Tibial nerve (tissue), 4 donors: ENCODE measurements at regions not wholly inside any gene's neighbourhood (a gene's known extent, or its start where the extent isn't known, plus 50 kb on each side); places are given as distances from the start of the nearest gene placed in this dataset.

ENCODE experiments used
- DNase-seq, 2 donors: peaks; one replicate each; pipeline ENCODE4 v3.0.0-alpha.2; 2019; ENCODE audit warnings: low spot score in 2 of 2
- H3K27ac ChIP-seq, 4 donors: fragments of 200-600 bp; sonication (generic) in 3 of 4; one replicate each; pipeline ENCODE4 v1.5.1; 2017 to 2019; ENCODE audit warnings: mild to moderate bottlenecking in 1 of 4
- H3K27me3 ChIP-seq, 2 donors: fragments of 200-600 bp; sonication (generic) in 1 of 2; one replicate each; pipeline versions ENCODE4 v1.5.1 to v1.6.0; 2017 to 2019
- H3K36me3 ChIP-seq, 3 donors: fragments of 200-600 bp; sonication (generic); one replicate each; pipeline ENCODE4 v1.5.1; 2018 to 2019
- H3K4me1 ChIP-seq, 4 donors: fragments of 200-600 bp; sonication (generic) in 3 of 4; one replicate each; pipeline ENCODE4 v1.5.1; 2017 to 2019
- H3K4me3 ChIP-seq, 4 donors: fragments of 200-600 bp; sonication (generic) in 3 of 4; one replicate each; pipeline ENCODE4 v1.5.1; 2017 to 2019; ENCODE audit warnings: mild to moderate bottlenecking in 1 of 4, moderate library complexity in 1 of 4
- H3K9me3 ChIP-seq, 4 donors: fragments of 200-600 bp; sonication (generic) in 3 of 4; one replicate each; pipeline ENCODE4 v1.5.1; 2017 to 2019
- EP300 ChIP-seq, 2 donors: sonication (generic); formaldehyde crosslinking; IDR thresholded peaks; one replicate each; pipeline ENCODE4 v1.6.1; 2017; ENCODE audit warnings: antibody characterized with exemption in 2 of 2, mild to moderate bottlenecking in 1 of 2
- POLR2A ChIP-seq, 2 donors: fragments of 450-650 bp; IDR thresholded peaks; one replicate each; pipeline ENCODE4 v1.6.1; 2017; ENCODE audit warnings: antibody characterized with exemption in 2 of 2, mild to moderate bottlenecking in 2 of 2, moderate library complexity in 2 of 2
- WGBS, 2 donors: methylation state at CpG; one replicate each; pipeline ENCODE4 v1.1.5; 2018; 5-methylcytosine and 5-hydroxymethylcytosine counted together
- TF ChIP-seq, protein P1 (sequence below), 5 experiments: fragments of 200-600 bp in 3 of 5; fragments of 450-650 bp in 2 of 5; sonication (generic) in 3 of 5; IDR thresholded peaks; one replicate each; pipeline ENCODE4 v1.5.1; 2016 to 2019; ENCODE audit warnings: antibody characterized with exemption in 5 of 5, mild to moderate bottlenecking in 3 of 5, moderate library complexity in 2 of 5

DNA sequence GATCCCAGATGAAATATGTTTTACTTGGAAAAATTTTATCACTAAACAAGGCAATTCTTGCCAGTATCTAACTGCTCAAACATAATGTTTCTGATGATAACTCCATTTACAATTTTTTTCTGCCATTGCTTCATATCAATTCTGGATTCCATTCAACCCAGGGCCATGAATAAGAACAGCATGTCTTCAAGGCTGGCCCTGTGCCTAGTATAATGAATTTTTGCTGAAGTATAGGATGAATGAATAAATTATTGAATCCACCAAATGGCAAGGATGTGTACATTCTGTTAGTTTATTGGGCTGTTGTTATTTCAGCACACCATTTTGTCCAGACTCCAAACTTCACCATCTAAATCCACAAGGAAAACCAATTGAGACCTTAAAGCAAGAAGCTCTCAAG, 414.7 kb downstream of the HS3ST3B1 start:
- Histone ChIP-seq H3K27me3 (no peaks in the 10 kb centered on the region), H3K9me3 (no peaks in the 10 kb centered on the region)
- no peak for DNase-seq

DNA sequence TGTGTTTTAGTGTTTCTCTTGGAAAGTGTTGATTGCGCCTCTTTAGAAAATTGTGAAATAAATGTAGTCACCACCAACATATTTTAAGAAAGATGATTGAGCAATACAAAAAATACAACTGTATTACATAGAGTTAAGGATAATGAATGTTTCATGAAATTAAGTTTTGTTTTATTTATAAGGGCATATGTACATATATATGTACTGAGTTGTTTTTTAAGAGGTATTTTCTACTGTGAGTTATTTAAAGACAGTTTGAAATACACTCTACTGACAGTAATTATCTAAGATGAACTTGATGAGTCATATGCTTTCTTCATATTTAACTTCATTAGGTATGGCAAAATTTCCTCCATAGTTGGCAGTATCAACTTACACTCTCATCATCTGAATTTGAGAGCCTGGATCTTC, 411.7 kb downstream of the HS3ST3B1 start:
- no peaks in the 10 kb centered on the region for H3K36me3 ChIP-seq
- H3K4me3 ChIP-seq, result no peak overlapping the region
- H3K27me3 ChIP-seq, result no peaks in the 10 kb centered on the region
- no peaks in the 10 kb centered on the region for H3K9me3 ChIP-seq
- H3K27ac ChIP-seq, result no peak overlapping the region
- no peak for DNase-seq
- 82 to 86% methylated on average over 1 of the region's 1 CpG for WGBS, 2 donors
- TF ChIP-seq, protein P1, sequence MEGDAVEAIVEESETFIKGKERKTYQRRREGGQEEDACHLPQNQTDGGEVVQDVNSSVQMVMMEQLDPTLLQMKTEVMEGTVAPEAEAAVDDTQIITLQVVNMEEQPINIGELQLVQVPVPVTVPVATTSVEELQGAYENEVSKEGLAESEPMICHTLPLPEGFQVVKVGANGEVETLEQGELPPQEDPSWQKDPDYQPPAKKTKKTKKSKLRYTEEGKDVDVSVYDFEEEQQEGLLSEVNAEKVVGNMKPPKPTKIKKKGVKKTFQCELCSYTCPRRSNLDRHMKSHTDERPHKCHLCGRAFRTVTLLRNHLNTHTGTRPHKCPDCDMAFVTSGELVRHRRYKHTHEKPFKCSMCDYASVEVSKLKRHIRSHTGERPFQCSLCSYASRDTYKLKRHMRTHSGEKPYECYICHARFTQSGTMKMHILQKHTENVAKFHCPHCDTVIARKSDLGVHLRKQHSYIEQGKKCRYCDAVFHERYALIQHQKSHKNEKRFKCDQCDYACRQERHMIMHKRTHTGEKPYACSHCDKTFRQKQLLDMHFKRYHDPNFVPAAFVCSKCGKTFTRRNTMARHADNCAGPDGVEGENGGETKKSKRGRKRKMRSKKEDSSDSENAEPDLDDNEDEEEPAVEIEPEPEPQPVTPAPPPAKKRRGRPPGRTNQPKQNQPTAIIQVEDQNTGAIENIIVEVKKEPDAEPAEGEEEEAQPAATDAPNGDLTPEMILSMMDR (IDR thresholded peaks at IDR 0.05), result no peak
- no peak for TF ChIP-seq POLR2A (IDR thresholded peaks at IDR 0.05)
- TF ChIP-seq EP300 (IDR thresholded peaks at IDR 0.05), result no peak
- H3K4me1 ChIP-seq, result no peaks in the 10 kb centered on the region

More for the DNA sequence above, 414.7 kb downstream of the HS3ST3B1 start:
- TF ChIP-seq POLR2A (IDR thresholded peaks at IDR 0.05) (no peak), EP300 (IDR thresholded peaks at IDR 0.05) (no peak)
- TF ChIP-seq, protein P1 (IDR thresholded peaks at IDR 0.05), result no peak
- Histone ChIP-seq H3K36me3 (no peaks in the 10 kb centered on the region), H3K27ac (no peak overlapping the region), H3K4me1 (no peaks in the 10 kb centered on the region), H3K4me3 (no peak overlapping the region)

DNA sequence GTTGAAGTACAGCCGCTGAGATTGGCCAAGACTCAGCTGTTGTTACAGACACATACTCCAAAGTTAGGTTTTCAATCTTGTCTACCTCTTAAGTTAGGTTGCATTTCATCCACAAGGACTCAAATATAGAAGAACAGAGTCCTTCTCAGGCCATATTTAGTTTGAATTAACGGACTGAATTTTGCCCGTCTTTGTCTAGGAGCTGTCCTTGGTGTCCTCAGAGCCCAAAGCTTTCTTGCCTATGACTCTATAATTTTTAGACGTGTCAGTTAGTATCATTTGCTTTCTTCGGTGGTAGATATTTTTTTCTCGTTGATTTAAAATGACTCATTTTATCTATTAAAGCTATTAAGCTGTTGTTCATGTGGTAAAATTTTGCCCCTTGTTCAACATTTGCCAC, 403.2 kb downstream of the HS3ST3B1 start:
- Histone ChIP-seq H3K27me3 (no peaks in the 10 kb centered on the region), H3K36me3 (no peaks in the 10 kb centered on the region), H3K4me1 (no peaks in the 10 kb centered on the region), H3K27ac (no peak overlapping the region), H3K9me3 (no peaks in the 10 kb centered on the region), H3K4me3 (no peak overlapping the region)
- no peak for DNase-seq
- 81 to 84% methylated on average over 6 of the region's 6 CpGs for WGBS, 2 donors
- TF ChIP-seq POLR2A (IDR thresholded peaks at IDR 0.05) (no peak), EP300 (IDR thresholded peaks at IDR 0.05) (no peak)
- TF ChIP-seq, protein P1 (IDR thresholded peaks at IDR 0.05), result no peak

DNA sequence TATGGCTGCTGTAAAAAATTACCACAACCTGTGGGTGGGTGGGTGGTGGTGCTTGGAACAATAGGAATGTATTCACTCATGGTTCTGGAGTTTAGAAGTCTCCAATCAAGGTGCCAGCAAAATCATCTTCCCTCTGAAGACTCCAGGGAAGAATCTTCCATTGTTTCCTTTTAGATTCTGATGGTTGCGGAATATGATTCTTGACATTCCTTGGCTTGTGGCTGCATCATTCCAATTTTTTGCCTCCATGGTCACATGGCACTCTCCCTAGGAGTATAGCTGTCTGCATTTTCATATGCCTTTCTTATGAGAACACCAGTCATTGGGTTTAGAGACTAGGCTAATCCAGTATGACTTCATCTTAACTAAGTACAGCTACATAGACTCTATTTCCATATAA, 401.0 kb downstream of the HS3ST3B1 start:
- Histone ChIP-seq H3K9me3 (no peaks in the 10 kb centered on the region), H3K27ac (no peak overlapping the region), H3K4me1 (no peaks in the 10 kb centered on the region), H3K27me3 (no peaks in the 10 kb centered on the region), H3K4me3 (no peak overlapping the region), H3K36me3 (no peaks in the 10 kb centered on the region)
- WGBS, 2 donors, result 95 to 97% methylated on average over 1 of the region's 1 CpG
- TF ChIP-seq, protein P1 (IDR thresholded peaks at IDR 0.05), result no peak
- no peak for TF ChIP-seq EP300 (IDR thresholded peaks at IDR 0.05)
- TF ChIP-seq POLR2A (IDR thresholded peaks at IDR 0.05), result no peak
- no peak for DNase-seq

DNA sequence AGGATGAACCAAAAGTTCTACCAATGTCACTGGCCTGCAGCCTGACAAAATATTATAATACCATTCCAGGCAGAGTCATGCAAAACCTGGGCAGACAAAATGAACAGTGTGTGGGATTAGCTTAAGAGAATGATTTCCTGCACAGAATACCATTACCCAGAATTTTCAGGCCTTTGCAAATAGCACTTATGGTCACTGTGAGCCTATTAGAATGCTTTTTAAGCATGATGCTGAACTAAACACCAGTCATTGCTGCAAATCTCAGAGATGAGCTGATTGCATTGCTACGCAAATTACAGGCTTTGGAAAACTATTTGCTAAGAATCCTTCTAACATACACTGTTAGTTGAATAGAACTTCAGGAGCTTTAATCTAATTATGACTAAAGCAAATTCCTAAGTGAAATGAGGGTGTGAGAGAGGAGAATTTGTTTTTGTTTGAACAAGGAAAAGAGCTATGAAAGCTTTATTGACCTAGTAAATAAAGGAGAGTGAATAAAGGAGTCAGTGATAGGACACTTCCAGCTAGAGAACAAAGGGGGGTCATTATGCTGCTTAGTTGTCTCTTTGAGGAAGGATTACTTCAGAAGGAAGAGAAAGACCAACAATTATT, 398.8 kb downstream of the HS3ST3B1 start:
- DNase-seq, result no peak
- no peaks in the 10 kb centered on the region for H3K36me3 ChIP-seq
- H3K4me3 ChIP-seq, result no peak overlapping the region
- no peak overlapping the region for H3K27ac ChIP-seq
- no peaks in the 10 kb centered on the region for H3K27me3 ChIP-seq
- TF ChIP-seq EP300 (IDR thresholded peaks at IDR 0.05) (no peak), POLR2A (IDR thresholded peaks at IDR 0.05) (no peak)
- TF ChIP-seq, protein P1 (IDR thresholded peaks at IDR 0.05), result no peak
- 55 to 56% methylated on average over 1 of the region's 1 CpG for WGBS, 2 donors
- H3K9me3 ChIP-seq, result no peaks in the 10 kb centered on the region
- no peaks in the 10 kb centered on the region for H3K4me1 ChIP-seq
